ENCODE measurements at regions not wholly inside any gene's neighbourhood (a gene's known extent, or its start where the extent isn't known, plus 50 kb on each side); places are given as distances from the start of the nearest gene placed in this dataset.

- no peak overlapping the region for H3K4me3 ChIP-seq (ENCODE audit: low read depth, low read length)
- H3K36me3 ChIP-seq (ENCODE audit: insufficient read depth) = no peaks in the 10 kb centered on the region
- no peaks in the 10 kb centered on the region for H3K4me1 ChIP-seq (ENCODE audit: insufficient read depth)
- WGBS = 78% methylated on average over 4 of the region's 4 CpGs
- no peak overlapping the region for H3K27ac ChIP-seq (ENCODE audit: low read depth)
- DNase-seq (ENCODE audit: extremely low spot score) = no peak
Observed at GRCh38 chr5:158368686-158369085, 509.7 kb upstream of the CLINT1 start.

- no peak overlapping the region for H3K27ac ChIP-seq (ENCODE audit: low read depth)
- whole genome bisulfite sequencing = 60% methylated on average over 4 of the region's 4 CpGs
- H3K4me1 ChIP-seq (ENCODE audit: insufficient read depth) = no peaks in the 10 kb centered on the region
- no peaks in the 10 kb centered on the region for H3K36me3 ChIP-seq (ENCODE audit: insufficient read depth)
- no peak overlapping the region for H3K4me3 ChIP-seq (ENCODE audit: low read depth, low read length)
- DNase-seq (ENCODE audit: extremely low spot score) = no peak
Observed at GRCh38 chr5:158364367-158364766, 505.4 kb upstream of the CLINT1 start.

GRCh38 chr5:158354958-158355357, 496.0 kb upstream of the CLINT1 start:
- no peak overlapping the region for H3K27ac ChIP-seq (ENCODE audit: low read depth)
- no peaks in the 10 kb centered on the region for H3K4me1 ChIP-seq (ENCODE audit: insufficient read depth)
- no peaks in the 10 kb centered on the region for H3K36me3 ChIP-seq (ENCODE audit: insufficient read depth)
- H3K4me3 ChIP-seq (ENCODE audit: low read depth, low read length) = no peak overlapping the region
- DNase-seq (ENCODE audit: extremely low spot score) = no peak

GRCh38 chr5:158351485-158352125, 492.7 kb upstream of the CLINT1 start:
- Histone ChIP-seq H3K27ac (ENCODE audit: low read depth) (no peak overlapping the region), H3K4me3 (ENCODE audit: low read depth, low read length) (no peak overlapping the region), H3K4me1 (ENCODE audit: insufficient read depth) (no peaks in the 10 kb centered on the region), H3K36me3 (ENCODE audit: insufficient read depth) (no peaks in the 10 kb centered on the region)
- no peak for DNase-seq (ENCODE audit: extremely low spot score)
- WGBS = 89% methylated on average over 6 of the region's 6 CpGs

- 58% methylated on average over 6 of the region's 6 CpGs for WGBS
Observed at GRCh38 chr5:158349987-158350386, 491.0 kb upstream of the CLINT1 start.

GRCh38 chr5:158344376-158344775, 485.4 kb upstream of the CLINT1 start:
- no peak overlapping the region for H3K27ac ChIP-seq (ENCODE audit: low read depth)
- H3K36me3 ChIP-seq (ENCODE audit: insufficient read depth) = no peaks in the 10 kb centered on the region
- no peak overlapping the region for H3K4me3 ChIP-seq (ENCODE audit: low read depth, low read length)
- 79% methylated on average over 2 of the region's 2 CpGs for WGBS
- no peaks in the 10 kb centered on the region for H3K4me1 ChIP-seq (ENCODE audit: insufficient read depth)
- DNase-seq (ENCODE audit: extremely low spot score) = no peak

More at GRCh38 chr5:158349987-158350386, 491.0 kb upstream of the CLINT1 start:
- no peak overlapping the region for H3K4me3 ChIP-seq (ENCODE audit: low read depth, low read length)
- no peaks in the 10 kb centered on the region for H3K36me3 ChIP-seq (ENCODE audit: insufficient read depth)
- H3K4me1 ChIP-seq (ENCODE audit: insufficient read depth) = no peaks in the 10 kb centered on the region
- H3K27ac ChIP-seq (ENCODE audit: low read depth) = no peak overlapping the region
- peak; percentile 80 for DNase-seq (ENCODE audit: extremely low spot score)

- H3K27ac ChIP-seq (ENCODE audit: low read depth) = no peak overlapping the region
- H3K4me1 ChIP-seq (ENCODE audit: insufficient read depth) = no peaks in the 10 kb centered on the region
- no peak for DNase-seq (ENCODE audit: extremely low spot score)
- no peak overlapping the region for H3K4me3 ChIP-seq (ENCODE audit: low read depth, low read length)
- 52% methylated on average over 1 of the region's 1 CpG for WGBS
- no peaks in the 10 kb centered on the region for H3K36me3 ChIP-seq (ENCODE audit: insufficient read depth)
Observed at GRCh38 chr5:158340608-158341007, 481.7 kb upstream of the CLINT1 start.

- H3K4me1 ChIP-seq (ENCODE audit: insufficient read depth) = no peaks in the 10 kb centered on the region
- no peak overlapping the region for H3K27ac ChIP-seq (ENCODE audit: low read depth)
- H3K36me3 ChIP-seq (ENCODE audit: insufficient read depth) = no peaks in the 10 kb centered on the region
- 76% methylated on average over 1 of the region's 1 CpG for WGBS
- H3K4me3 ChIP-seq (ENCODE audit: low read depth, low read length) = no peak overlapping the region
- DNase-seq (ENCODE audit: extremely low spot score) = no peak
Observed at GRCh38 chr5:158326256-158326655, 467.3 kb upstream of the CLINT1 start.

- 92% methylated on average over 3 of the region's 3 CpGs for WGBS
- Histone ChIP-seq H3K36me3 (ENCODE audit: insufficient read depth) (no peaks in the 10 kb centered on the region), H3K4me3 (ENCODE audit: low read depth, low read length) (no peak overlapping the region), H3K4me1 (ENCODE audit: insufficient read depth) (no peaks in the 10 kb centered on the region), H3K27ac (ENCODE audit: low read depth) (no peak overlapping the region)
- no peak for DNase-seq (ENCODE audit: extremely low spot score)
Observed at GRCh38 chr5:158324236-158324635, 465.3 kb upstream of the CLINT1 start.

GRCh38 chr5:158322620-158323019, 463.7 kb upstream of the CLINT1 start:
- Histone ChIP-seq H3K27ac (ENCODE audit: low read depth) (no peak overlapping the region), H3K4me1 (ENCODE audit: insufficient read depth) (no peaks in the 10 kb centered on the region), H3K36me3 (ENCODE audit: insufficient read depth) (no peaks in the 10 kb centered on the region), H3K4me3 (ENCODE audit: low read depth, low read length) (no peak overlapping the region)
- DNase-seq (ENCODE audit: extremely low spot score) = no peak
- WGBS = 75% methylated on average over 1 of the region's 1 CpG

GRCh38 chr5:158320934-158321333, 462.0 kb upstream of the CLINT1 start:
- no peak overlapping the region for H3K4me3 ChIP-seq (ENCODE audit: low read depth, low read length)
- no peak for DNase-seq (ENCODE audit: extremely low spot score)
- 85% methylated on average over 5 of the region's 5 CpGs for WGBS
- H3K36me3 ChIP-seq (ENCODE audit: insufficient read depth) = no peaks in the 10 kb centered on the region
- no peak overlapping the region for H3K27ac ChIP-seq (ENCODE audit: low read depth)
- H3K4me1 ChIP-seq (ENCODE audit: insufficient read depth) = no peaks in the 10 kb centered on the region

- DNase-seq (ENCODE audit: extremely low spot score) = no peak
- Histone ChIP-seq H3K36me3 (ENCODE audit: insufficient read depth) (no peaks in the 10 kb centered on the region), H3K4me3 (ENCODE audit: low read depth, low read length) (no peak overlapping the region), H3K27ac (ENCODE audit: low read depth) (no peak overlapping the region), H3K4me1 (ENCODE audit: insufficient read depth) (no peaks in the 10 kb centered on the region)
- WGBS = 32% methylated on average over 5 of the region's 5 CpGs
Observed at GRCh38 chr5:158320178-158320674, 461.3 kb upstream of the CLINT1 start.

GRCh38 chr5:158317507-158317906, 458.6 kb upstream of the CLINT1 start:
- Histone ChIP-seq H3K4me3 (ENCODE audit: low read depth, low read length) (no peak overlapping the region), H3K36me3 (ENCODE audit: insufficient read depth) (no peaks in the 10 kb centered on the region), H3K27ac (ENCODE audit: low read depth) (no peak overlapping the region), H3K4me1 (ENCODE audit: insufficient read depth) (no peaks in the 10 kb centered on the region)
- no peak for DNase-seq (ENCODE audit: extremely low spot score)
- 35% methylated on average over 4 of the region's 4 CpGs for WGBS

- H3K4me3 ChIP-seq (ENCODE audit: low read depth, low read length) = no peak overlapping the region
- no peaks in the 10 kb centered on the region for H3K4me1 ChIP-seq (ENCODE audit: insufficient read depth)
- WGBS = 85% methylated on average over 15 of the region's 15 CpGs
- H3K36me3 ChIP-seq (ENCODE audit: insufficient read depth) = no peaks in the 10 kb centered on the region
- no peak overlapping the region for H3K27ac ChIP-seq (ENCODE audit: low read depth)
- DNase-seq (ENCODE audit: extremely low spot score) = no peak
Observed at GRCh38 chr5:158313733-158314464, 455.0 kb upstream of the CLINT1 start.
